Activated effector memory CD4-positive, alpha-beta T cell treated with anti-CD3 and anti-CD28 coated beads, Interleukin-2, amount 50 U/mL, for 16 hours (primary cell): ENCODE measurements at regions not wholly inside any gene's neighbourhood (a gene's known extent, or its start where the extent isn't known, plus 50 kb on each side); places are given as distances from the start of the nearest gene placed in this dataset.

ENCODE experiments used
- DNase-seq: peaks from one replicate; pipeline ENCODE4 v3.0.0-alpha.2; 2020

DNA sequence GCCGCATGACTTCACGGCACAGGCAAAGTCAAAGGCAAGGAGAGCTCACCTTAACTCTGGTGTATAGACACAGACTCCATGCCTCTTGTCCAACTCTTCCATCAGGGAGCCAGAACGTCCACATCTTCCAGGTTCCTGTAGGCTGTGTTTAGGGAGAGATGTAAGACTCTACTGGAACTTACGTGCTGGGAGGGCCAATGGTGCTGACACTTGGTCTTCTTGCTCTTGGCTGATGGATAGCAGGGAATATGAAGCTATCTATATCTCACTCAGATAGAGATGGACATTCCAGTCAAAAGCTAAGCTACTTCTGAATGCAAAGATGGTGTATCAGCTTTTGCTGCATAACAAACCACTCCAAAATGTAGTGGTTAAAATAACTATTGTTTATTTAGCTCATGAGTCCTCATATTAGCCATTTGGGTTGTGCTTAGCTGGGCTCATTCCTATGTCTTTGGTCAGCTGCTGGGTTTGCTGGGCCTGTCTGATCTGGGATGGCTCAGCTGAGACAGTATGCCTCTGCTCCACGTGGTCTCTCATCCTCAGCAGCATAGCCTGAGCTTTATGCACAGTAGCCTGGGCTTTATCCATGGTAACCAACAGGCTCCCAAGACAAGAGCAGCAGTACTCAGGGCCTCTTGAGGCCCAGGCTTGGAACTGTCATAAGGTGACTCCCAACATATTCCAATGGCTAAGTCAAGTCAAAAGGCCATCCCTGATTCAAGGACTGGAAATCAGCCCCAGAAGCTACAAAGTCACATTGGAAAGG, 111.6 kb downstream of the SNX5 start:
- no peak for DNase-seq

DNA sequence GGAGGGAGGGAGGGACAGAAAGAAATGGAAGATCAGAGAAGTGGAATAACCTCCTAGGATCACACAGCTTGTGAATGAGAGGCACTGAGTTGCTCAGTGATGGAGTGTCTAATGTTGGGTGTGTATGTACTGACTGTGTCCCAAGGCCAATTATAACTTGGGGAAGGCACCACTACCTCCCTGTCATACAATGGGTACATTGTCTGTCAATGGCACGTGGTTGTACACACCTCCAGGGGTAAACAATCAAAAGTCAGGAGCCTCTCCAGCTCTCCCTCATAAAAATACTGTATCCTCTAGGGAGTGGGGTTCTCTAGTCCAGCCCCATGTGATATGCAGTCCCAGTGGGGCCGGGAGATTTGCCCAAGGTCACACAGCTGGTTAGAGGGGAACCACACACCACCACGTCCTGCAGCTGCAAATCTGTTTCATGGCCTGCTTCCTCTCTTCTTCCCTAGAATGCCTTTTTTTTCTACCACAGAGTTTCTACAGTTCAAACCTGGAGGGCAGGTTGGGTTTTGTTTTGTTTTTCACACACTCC, 112.5 kb downstream of the SNX5 start:
- no peak for DNase-seq

DNA sequence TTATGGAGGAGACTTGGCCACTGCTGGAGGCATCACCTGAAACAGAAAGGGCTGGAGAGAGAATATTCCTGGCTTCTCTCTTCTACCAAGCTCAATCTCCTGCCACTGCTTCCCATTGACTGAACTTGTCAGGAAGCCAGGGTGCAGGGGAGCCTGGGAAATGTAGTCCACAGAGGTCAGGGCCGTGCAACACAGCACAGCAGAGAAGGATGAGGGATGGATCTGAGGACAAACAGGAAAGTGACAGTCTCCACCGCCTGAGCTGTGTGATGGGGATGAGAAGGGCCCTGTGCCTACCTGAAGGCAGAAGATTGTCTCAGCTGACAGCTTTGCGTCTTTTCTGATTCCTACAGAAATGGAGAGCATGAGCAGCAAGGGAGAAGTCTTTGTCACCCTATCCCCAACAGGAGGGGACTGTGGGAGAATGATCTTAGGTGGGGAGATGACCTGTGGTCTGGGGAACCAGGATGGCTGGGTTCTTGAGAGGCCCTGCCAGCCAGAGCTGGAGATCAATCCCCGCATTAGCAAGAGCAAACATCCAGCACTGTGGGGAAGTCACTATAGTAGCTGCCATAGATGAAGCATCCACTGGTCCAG, 114.2 kb downstream of the SNX5 start:
- DNase-seq, result no peak

DNA sequence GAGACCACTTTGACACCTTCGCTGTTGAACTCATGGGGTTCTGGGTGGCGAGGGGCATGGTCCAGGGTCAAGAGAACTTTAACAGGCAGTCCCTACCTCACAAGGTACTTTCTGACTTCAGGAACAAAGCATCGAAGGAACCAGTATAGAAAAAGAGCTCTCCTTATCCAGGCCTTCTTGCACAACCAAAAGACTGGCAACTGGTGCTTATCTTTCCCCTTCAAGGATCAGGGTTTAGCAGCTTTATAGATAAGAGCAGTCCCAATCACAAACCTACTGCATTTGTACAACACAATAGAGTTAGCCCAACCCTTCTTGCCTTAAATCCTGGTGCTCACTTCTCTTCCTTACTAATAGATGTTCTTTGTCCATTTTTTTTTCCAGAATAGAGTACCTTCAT, 116.3 kb downstream of the SNX5 start:
- DNase-seq, result no peak

DNA sequence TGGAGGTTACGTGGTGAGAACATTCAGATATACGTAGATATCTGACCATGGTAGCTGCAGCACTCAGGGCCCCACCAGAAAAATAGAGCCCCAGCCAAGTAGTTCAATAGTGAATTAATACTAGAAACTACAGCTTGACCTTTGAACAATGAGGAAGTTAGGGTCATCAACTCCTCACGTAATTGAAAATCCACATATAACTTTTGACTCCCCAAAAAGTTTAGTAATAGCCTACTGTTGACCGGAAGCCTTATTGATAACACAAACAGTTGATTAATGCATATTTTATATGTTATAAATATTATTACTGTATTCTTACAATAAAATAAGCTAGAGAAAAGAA, 117.9 kb downstream of the SNX5 start:
- DNase-seq, result no peak

DNA sequence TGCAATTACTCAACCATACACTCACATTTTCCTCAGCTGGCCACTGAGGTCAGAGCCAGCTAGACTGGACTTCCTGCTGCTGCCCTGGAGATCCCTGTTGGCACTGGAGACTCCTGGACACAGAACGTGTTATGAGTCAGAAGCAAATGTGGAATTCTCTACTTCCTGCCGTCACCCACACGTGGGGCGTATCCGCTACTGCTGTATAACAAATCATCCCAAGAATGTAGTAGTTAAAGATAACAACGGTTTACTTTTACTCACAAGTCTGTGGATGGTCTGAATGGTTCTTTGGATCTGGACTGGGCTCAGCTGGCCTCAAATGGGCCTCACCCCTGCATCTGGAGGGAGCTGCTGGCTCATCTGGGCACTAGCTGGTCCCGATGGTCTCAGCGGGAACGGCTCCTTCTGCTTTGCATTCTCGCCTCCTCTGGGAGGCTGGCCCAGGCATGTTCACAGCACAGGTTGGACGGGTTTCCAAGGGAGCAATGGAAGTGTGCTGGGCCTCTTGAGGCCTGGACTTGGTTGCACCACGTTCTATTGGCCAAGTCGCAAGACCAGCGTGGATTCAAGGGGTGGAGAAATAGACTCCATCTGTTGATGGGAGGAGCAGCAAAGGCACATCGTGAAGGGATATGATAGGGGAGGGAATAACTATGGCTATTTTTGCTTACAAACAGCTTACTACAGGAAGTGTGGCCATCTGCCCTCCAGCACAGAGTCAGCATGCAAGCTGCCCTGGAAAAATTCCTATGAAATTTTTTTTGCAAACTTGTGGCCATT, 118.5 kb downstream of the SNX5 start:
- no peak for DNase-seq

DNA sequence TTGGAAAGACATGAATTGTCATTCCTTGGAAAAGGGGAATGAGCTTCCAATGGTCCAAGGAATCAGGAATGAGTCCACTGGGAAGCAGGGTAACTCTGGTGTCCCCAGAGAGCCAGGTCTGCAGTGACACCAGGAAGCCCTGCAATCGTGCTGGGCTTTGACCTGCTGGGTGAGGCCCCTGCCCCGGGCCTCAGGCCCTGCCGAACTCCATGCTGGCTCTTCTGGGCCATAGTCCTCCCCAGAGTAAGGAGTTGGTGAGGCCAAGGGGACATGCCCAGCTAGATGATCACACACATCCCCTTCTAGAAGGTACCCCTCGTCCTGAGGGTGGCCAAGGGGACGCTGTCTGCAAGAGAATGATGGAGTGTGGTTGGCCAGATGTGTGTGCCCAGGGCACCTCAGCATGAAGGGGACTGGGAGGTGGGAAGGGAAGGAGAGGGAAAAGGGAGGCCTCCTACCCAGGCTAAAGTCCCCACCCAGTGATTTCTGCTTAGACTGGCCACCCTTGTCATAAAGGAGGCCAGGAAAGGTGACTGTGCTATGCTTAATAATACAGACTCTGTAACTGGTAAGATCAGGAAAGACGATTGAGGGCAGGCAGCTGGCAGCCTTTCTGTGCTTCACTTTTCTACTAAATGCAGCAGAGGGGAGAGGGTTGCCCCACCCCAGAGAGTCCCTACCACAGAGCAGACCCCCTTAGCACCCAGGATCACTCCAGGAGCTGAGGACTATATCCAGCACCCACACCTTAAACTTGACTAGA, 119.3 kb downstream of the SNX5 start:
- DNase-seq, result no peak

DNA sequence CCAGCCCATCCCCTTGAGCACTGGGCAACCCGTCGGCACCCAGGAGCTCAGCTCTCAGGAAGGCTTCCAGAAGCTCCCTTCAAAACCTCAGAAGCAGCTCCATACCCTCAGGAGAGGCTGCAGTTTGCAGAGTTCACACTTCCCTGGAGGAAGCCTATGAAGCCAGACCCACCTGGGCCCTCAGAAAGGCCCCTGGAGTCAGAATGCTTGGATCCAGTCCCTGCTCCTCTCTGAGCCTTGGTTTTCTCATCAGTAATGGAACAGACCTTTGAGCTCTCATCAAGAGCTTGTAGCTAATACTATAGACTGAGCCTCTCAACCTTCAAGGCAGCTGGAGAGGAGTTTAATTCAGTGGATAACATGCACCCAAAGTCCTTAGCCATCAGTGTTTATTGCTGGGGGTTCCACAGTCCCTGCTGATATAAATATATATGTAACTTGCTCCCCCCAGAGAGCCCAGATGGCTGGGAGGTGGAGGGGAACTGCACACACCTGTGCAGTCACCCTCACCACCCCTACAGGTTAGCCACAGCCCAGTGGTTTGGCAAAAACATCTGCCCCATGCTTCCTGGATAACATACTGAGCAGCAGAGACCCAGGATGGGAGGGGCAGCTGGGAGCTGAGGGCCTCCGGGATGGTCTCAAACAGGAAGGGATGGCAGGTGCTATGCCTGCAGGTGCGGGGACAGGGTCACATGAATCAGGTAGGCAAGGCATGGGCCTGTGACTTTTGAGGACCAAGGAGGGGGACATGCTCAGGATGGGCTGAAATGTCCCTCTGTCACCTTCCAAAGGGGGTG, 120.1 kb downstream of the SNX5 start:
- DNase-seq, result no peak

DNA sequence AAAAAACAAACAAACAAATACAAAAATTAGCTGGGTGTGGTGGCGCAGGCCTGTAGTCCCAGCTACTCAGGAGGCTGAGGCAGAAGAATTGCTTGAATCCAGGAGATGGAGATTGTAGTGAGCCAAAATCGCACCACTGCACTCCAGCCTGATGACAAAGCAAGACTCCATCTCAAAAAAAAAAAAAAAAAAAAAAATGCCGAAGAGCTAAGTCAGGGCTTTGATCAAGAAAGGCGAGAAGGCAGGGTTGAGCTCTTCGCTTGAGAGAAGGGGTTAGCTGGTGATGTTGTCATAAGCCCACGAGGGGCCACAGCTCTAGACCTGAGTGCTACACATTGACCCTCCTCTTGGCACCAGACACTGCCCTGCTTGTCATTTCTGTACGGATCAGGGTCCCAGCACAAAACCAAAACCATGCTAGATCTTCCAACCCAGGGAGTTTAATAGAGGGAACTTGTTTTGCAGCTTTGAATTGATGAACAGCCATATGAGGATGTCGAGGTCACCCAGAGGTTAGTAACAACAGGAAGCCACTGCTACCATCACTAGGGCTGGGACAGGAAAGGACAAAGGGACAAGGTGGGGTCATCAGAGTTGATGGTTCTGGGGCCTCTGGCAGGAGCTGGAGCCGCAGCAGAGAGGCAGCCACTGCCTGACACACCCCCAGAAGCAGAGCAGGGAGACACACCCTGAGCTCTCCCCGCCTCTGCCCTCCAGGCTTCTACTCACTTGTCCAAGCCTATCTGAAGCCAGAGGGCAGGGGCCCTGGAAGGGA, 122.7 kb downstream of the SNX5 start:
- DNase-seq, result no peak

DNA sequence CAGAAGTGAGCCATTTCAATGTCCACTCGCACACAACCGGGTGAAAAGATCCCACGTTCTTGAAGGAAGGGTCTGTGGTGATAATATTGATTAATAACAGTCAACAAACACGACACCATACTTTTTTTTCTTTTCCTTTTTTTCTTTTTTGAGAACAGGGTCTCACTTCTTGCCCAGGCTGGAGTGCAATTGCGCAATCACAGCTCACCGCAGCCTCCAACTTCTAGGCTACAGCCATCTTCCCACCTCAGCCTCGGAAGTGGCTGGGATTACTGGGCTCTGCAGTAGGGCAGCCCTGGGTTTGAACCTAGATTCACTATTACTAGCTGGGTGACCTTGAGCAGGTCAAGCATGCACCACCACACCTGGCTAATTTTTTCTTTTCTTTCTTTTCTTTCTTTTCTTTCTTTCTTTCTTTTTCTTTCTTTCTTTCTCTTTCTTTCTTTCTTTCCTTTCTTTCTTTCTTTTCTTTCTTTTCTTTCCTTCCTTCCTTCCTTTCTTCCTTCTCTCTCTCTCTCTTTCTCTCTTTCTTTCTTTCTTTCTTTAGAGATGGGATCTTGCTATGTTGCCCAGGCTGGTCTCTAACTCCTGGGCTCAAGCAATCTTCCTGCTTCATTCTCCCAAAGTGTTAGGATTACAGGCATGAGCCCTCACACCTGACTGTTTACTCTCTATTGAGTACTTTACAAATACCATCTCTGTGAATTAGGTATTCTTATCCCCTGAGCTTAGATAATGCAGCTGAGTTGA, 123.9 kb downstream of the SNX5 start:
- DNase-seq, result no peak

DNA sequence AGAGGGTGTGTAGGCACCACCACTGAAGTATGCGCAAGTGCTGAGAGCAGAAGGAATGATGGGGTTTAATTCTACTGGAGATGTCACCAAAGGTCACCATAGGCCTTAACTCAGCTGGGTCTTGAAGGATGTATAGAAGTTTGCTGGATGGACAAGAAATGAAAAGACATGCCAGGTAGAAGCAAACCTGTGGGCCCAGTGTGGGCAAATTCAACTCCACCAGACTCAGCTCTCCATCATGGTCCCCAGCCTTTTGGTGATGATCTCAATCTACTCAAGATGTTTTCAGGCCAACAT, 124.5 kb downstream of the SNX5 start:
- DNase-seq, result no peak

DNA sequence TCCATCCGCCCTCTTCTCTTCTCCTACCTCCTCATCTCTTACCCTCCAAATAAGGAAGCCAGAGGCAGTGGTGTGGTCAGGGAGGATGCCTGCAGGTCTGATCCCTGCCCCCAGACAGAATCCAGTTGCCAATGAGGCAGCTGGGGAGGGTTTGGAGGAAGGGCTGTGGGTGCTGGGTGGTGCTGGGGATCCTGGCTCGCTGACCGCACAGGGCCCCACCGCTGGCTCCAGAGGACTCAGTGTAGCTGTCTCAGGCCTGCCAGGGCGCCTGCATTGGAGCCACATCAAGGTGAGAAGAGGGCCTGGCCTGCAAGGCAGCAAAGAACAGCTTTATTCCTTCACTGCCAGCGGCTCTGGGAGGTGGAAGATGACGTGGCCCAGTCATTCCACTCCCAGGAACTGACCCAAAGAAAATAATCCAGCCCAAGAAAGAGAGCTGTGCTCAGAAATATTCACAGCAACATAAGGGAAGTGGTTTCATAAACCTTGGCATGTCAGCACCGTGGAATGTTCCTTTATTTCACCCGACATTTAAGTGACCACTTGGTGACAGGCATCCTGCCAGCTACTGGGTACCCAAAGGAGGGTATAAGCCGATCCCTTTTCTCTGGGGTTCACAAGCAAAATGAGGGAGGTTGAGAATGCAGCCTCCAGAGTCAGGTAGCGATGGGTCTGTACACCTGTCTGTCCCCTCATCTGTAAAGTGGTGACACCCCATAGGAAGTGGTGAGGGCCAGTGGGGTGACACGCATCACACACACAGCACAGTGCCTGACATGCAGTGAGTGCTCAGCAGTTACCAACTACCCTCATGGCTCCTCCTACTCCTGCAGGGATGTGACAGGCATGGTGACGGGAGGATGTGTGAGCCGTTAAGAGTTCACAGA, 125.1 kb downstream of the SNX5 start:
- DNase-seq, result no peak

DNA sequence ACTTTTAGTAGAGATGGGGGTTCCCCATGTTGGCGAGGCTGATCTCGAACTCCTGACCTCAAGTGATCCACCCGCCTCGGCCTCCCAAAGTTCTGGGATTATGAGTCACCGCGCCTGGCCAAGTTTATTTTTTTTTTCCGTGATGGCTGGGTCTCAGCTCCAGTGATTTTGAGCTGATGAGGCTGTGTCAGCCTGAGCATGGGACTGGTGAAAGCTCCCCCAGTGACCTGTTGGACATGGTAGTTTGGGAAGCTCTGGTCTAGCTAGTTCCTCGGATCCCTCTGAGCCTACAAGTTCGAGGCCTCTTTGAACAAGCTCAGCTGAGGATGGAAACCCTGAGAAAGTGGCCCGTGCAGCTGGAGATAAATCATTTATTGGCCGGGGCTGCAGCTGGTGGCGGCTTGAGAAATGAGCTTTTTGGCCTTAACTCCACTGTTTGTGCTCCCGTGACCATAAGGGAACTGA, 126.8 kb downstream of the SNX5 start:
- DNase-seq, result no peak

DNA sequence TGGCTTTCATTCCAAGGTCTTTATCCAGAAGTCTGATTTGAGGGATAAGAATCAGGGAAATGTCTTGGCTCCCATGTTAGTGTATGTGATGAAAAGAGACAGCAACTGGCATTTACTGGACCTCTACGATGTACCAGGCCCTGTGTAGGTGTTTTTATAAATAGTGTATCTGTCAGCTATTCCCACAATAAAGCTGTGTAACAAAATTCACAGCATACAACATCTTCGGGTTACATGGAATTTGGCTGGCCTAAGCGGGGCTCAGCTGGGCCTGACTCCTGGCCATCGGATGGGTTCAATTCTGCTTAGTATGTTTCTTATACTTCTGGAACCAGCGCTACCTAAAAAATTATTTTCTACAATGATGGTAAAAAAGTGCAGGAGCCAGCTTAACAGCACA, 128.2 kb downstream of the SNX5 start:
- no peak for DNase-seq

DNA sequence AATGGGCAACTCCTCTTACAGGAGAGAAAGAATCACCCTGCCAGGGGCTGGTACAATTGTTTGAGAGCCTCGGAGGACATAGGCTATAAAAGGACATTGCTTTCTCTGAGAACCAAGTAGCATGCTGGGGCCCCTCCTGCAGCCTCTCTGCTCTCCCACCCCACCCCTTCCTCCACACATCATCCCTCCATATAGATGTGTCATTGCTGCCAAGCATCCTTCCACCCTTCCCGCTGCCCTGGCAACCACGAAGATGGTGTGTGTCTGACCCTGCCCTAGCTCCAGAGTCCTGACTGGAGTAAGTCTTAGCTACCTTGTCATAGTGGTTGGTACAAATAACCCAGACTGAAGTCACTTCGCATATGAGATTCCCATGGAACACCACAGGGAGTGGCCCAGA, 129.7 kb downstream of the SNX5 start:
- no peak for DNase-seq

DNA sequence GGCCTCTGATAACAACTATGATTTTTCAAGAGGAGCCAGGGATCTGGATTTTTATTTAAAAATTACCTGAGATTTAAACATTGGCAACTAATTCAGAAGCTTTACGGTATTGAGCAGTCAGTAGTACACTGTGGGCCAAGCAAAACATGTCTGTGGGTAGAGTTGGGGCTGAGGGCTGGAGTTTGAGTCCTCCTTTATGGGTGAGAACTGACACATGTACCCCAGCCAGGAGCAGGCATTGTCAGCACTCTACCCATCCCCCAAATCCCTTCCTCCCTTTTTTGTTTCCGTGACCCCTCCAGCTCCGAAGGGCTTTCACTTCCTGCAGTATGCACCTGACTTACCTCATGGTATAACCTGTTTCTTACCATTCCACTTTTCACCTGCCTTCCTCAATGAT, 131.4 kb downstream of the SNX5 start:
- DNase-seq, result no peak

DNA sequence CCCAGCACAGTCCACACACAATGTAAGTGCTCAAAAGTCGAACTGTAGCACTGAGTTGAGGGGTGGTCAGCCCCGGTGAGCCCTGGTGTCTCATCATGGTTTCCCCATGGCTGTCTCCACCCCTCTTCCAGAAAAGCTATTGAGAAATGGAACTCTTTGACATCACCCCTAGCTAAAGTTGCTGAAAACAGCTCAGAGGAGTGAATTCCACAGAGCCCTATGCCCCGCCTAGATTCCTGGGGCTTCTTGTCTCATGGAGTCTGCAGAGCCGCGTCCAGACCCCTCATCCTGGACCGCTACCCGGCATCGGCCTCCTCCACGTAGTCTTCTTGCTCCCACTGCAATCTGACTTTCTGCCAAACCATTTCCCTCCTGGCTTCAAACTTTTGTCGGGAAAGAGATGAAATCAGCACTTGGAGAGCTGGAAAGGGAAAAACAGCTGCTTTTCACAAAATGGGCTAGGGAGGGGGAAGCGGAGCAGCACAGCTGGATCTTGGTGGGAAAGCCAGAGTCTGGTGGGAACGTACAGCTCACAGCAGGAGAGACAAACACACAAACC, 132.2 kb downstream of the SNX5 start:
- DNase-seq, result no peak

DNA sequence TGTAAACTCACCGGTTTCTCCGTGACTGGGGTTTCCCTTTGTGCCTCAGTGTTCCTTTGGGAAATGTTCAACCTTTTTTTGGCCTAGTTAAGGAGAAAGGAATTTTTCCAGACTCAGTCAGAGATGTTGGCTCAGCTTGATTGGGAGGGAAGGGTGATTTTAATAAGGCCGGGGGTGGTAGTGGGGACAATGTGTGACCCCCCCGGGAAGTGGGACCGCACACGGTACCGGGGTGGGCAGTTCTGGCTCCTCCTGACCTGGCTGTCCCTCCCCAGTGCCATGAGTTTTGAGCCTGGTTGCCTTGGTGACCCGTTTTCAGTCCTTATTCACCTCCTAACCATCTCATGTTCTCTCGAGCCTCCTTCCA, 132.7 kb downstream of the SNX5 start:
- DNase-seq, result no peak

DNA sequence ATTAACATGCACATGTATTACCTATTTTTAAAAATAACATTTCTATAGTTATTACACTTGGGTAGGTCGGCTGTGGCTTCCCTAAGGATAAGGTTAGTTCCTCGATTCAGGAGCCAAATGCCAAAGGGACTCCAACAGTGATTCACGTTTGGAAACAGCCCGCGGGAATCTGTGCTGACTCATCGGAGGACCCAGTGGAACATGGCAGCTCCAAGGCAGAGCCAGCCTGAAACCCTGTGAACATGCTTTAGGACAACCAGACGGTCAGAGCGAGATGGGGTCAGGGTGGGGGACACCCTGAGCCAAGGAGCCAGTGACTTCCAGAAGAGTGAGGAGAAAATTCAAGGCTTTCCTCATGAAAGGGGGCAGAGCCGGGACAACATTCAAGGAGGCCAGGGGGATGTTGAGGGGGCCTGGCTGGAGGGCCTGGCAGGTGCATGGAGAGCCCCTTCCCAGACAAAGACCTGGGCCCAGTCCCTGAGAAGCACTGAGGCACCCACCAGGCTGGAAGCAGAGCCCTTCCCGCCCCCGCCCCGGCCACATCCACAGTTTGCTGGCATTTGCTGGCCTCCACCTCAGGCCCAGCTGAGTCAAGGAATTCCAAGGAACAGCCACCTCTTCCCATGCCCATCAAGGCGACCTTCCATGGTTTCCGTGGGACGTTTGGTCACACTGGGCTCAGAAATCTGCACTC, 133.2 kb downstream of the SNX5 start:
- DNase-seq, result no peak
